Kidney tubule cell (primary cell): ENCODE measurements at regions not wholly inside any gene's neighbourhood (a gene's known extent, or its start where the extent isn't known, plus 50 kb on each side); places are given as distances from the start of the nearest gene placed in this dataset.

ENCODE experiments used
- DNase-seq: peaks from one replicate; pipeline ENCODE4 v3.0.0-alpha.2; 2018; ENCODE audit warnings: low spot score

GRCh38 chr10:31644931-31645633, 283.5 kb downstream of the ARHGAP12 start:
- no peak for DNase-seq

GRCh38 chr10:31642281-31642680, 286.4 kb downstream of the ARHGAP12 start:
- DNase-seq: no peak

GRCh38 chr10:31635415-31636065, 293.1 kb downstream of the ARHGAP12 start:
- DNase-seq: no peak

- no peak for DNase-seq
Observed at GRCh38 chr10:31635009-31635408, 293.6 kb downstream of the ARHGAP12 start.

GRCh38 chr10:31630861-31631567, 297.6 kb downstream of the ARHGAP12 start:
- no peak for DNase-seq

GRCh38 chr10:31625566-31625965, 303.1 kb downstream of the ARHGAP12 start:
- DNase-seq: no peak

- DNase-seq: no peak
Observed at GRCh38 chr10:31624611-31625010, 304.0 kb downstream of the ARHGAP12 start.

GRCh38 chr10:31623947-31624346, 304.7 kb downstream of the ARHGAP12 start:
- DNase-seq: no peak

- DNase-seq: no peak
Observed at GRCh38 chr10:31623466-31623865, 304.4 kb downstream of the ZEB1 start.

- DNase-seq: no peak
Observed at GRCh38 chr10:31622978-31623377, 304.0 kb downstream of the ZEB1 start.

- DNase-seq: no peak
Observed at GRCh38 chr10:31621733-31622132, 302.7 kb downstream of the ZEB1 start.

- DNase-seq: no peak
Observed at GRCh38 chr10:31620226-31621151, 301.5 kb downstream of the ZEB1 start.

- DNase-seq: no peak
Observed at GRCh38 chr10:31619531-31620061, 300.6 kb downstream of the ZEB1 start.

- DNase-seq: no peak
Observed at GRCh38 chr10:31618541-31619291, 299.7 kb downstream of the ZEB1 start.

GRCh38 chr10:31617757-31618156, 298.7 kb downstream of the ZEB1 start:
- no peak for DNase-seq

GRCh38 chr10:31617133-31617532, 298.1 kb downstream of the ZEB1 start:
- no peak for DNase-seq

GRCh38 chr10:31615129-31615528, 296.1 kb downstream of the ZEB1 start:
- DNase-seq: no peak

GRCh38 chr10:31614611-31615010, 295.6 kb downstream of the ZEB1 start:
- DNase-seq: no peak

GRCh38 chr10:31612082-31612481, 293.1 kb downstream of the ZEB1 start:
- no peak for DNase-seq

- no peak for DNase-seq
Observed at GRCh38 chr10:31611161-31611560, 292.1 kb downstream of the ZEB1 start.

GRCh38 chr10:31607481-31607880, 288.5 kb downstream of the ZEB1 start:
- DNase-seq: no peak
